Neural cell (in vitro differentiated cells): ENCODE measurements at regions not wholly inside any gene's neighbourhood (a gene's known extent, or its start where the extent isn't known, plus 50 kb on each side); places are given as distances from the start of the nearest gene placed in this dataset.

Source experiments
- H2AFZ ChIP-seq: fragments of 200-600, 300-800 bp; sonication (generic), shearing (Covaris generic); 2 replicates; pipeline ENCODE4 v1.6.0; 2014; ENCODE audit warnings: low read depth, mild to moderate bottlenecking, antibody characterized with exemption, low read length, moderate library complexity
- H3F3A ChIP-seq: fragments of 200-600 bp; shearing (Covaris generic); 2 replicates; pipeline ENCODE4 v1.6.1; 2016; ENCODE audit warnings: mild to moderate bottlenecking, moderate library complexity, mixed read lengths, antibody characterized with exemption, low read length; ENCODE audit not compliant: insufficient read depth, poor library complexity, severe bottlenecking
- H3K27ac ChIP-seq: fragments of 200-600, 300-800 bp; sonication (generic), shearing (Covaris generic); 2 replicates; pipeline ENCODE4 v1.5.1; 2014; ENCODE audit warnings: mild to moderate bottlenecking, low read length, moderate library complexity
- H3K27me3 ChIP-seq: fragments of 300-800, 200-600 bp; sonication (generic), shearing (Covaris generic); 2 replicates; pipeline ENCODE4 v1.6.0; 2014; ENCODE audit warnings: mild to moderate bottlenecking, low read depth, low read length, moderate library complexity; ENCODE audit not compliant: insufficient read depth
- H3K36me3 ChIP-seq: fragments of 300-800, 200-600 bp; sonication (generic), shearing (Covaris generic); 2 replicates; pipeline ENCODE4 v1.5.1; 2014; ENCODE audit warnings: mild to moderate bottlenecking, antibody characterized with exemption, low read length, moderate library complexity; ENCODE audit not compliant: insufficient read depth
- H3K4me2 ChIP-seq: fragments of 300-800, 200-600 bp; sonication (generic), shearing (Covaris generic); 2 replicates; pipeline ENCODE4 v1.6.0; 2014; ENCODE audit warnings: mild to moderate bottlenecking, low read length
- H3K4me3 ChIP-seq: fragments of 300-800, 200-600 bp; sonication (generic), shearing (Covaris generic); 2 replicates; pipeline ENCODE4 v1.5.1; 2014; ENCODE audit warnings: mild to moderate bottlenecking, low read length, moderate library complexity
- H3K79me2 ChIP-seq: fragments of 200-600 bp; shearing (Covaris generic); replicated peaks from 2 replicates; pipeline ENCODE4 v1.6.0; 2014; ENCODE audit warnings: mild to moderate bottlenecking, low read length, moderate library complexity; ENCODE audit not compliant: insufficient read depth
- H3K9ac ChIP-seq: fragments of 300-800, 200-600 bp; sonication (generic), shearing (Covaris generic); 2 replicates; pipeline ENCODE4 v1.6.1; 2016; ENCODE audit warnings: mild to moderate bottlenecking, low read length, mixed read lengths
- H3K9me2 ChIP-seq: fragments of 200-600 bp; shearing (Covaris generic); 2 replicates; pipeline ENCODE4 v1.6.1; 2016; ENCODE audit warnings: mild to moderate bottlenecking, low read length, mixed read lengths; ENCODE audit not compliant: insufficient read depth
- H3K9me3 ChIP-seq: fragments of 200-600, 300-800 bp; sonication (generic), shearing (Covaris generic); 2 replicates; pipeline ENCODE4 v1.6.1; 2016; ENCODE audit warnings: mild to moderate bottlenecking, mixed run types, low read length, moderate library complexity, mixed read lengths
- H4K20me1 ChIP-seq: fragments of 200-600 bp; shearing (Covaris generic); 2 replicates; pipeline ENCODE4 v1.6.1; 2016; ENCODE audit warnings: mild to moderate bottlenecking, mixed run types; ENCODE audit not compliant: insufficient read depth
- EP300 ChIP-seq: fragments of 450-650 bp; conservative IDR thresholded peaks from 2 replicates; pipeline ENCODE4 v1.6.1; 2014; ENCODE audit warnings: antibody characterized with exemption, mild to moderate bottlenecking, moderate library complexity; ENCODE audit not compliant: poor library complexity, severe bottlenecking
- EZH2 ChIP-seq: fragments of 200-600, 300-800 bp; shearing (Covaris generic), sonication (generic); IDR thresholded peaks from 2 replicates; pipeline ENCODE4 v1.6.1; 2014; ENCODE audit warnings: antibody characterized with exemption, low read length, borderline replicate concordance, mild to moderate bottlenecking; ENCODE audit not compliant: insufficient read depth, poor library complexity, severe bottlenecking
- MXI1 ChIP-seq: fragments of 450-650 bp; conservative IDR thresholded peaks from 2 replicates; pipeline ENCODE4 v1.6.1; 2014; ENCODE audit warnings: antibody characterized with exemption, mild to moderate bottlenecking; ENCODE audit not compliant: poor library complexity, severe bottlenecking
- POLR2AphosphoS5 ChIP-seq: IDR thresholded peaks from 2 replicates; pipeline ENCODE4 v1.6.1; 2012
- RAD21 ChIP-seq: fragments of 450-650 bp; conservative IDR thresholded peaks from 2 replicates; pipeline ENCODE4 v1.6.1; 2014; ENCODE audit warnings: antibody characterized with exemption, mild to moderate bottlenecking, moderate library complexity
- SMC3 ChIP-seq: fragments of 450-650 bp; conservative IDR thresholded peaks from 2 replicates; pipeline ENCODE4 v1.6.1; 2014; ENCODE audit warnings: antibody characterized with exemption, mild to moderate bottlenecking, moderate library complexity; ENCODE audit not compliant: poor library complexity
- TAF1 ChIP-seq: IDR thresholded peaks from 2 replicates; pipeline ENCODE4 v1.6.1; 2012; ENCODE audit warnings: low read depth
- TF ChIP-seq, protein P1 (sequence below): fragments of 450-650 bp; IDR thresholded peaks from 2 replicates; pipeline ENCODE4 v1.5.1; 2014; ENCODE audit warnings: antibody characterized with exemption, mild to moderate bottlenecking, moderate library complexity; ENCODE audit not compliant: poor library complexity, severe bottlenecking
- TF ChIP-seq, protein P2 (sequence below): IDR thresholded peaks from 2 replicates; pipeline ENCODE4 v1.6.1; 2012; ENCODE audit warnings: borderline replicate concordance

DNA sequence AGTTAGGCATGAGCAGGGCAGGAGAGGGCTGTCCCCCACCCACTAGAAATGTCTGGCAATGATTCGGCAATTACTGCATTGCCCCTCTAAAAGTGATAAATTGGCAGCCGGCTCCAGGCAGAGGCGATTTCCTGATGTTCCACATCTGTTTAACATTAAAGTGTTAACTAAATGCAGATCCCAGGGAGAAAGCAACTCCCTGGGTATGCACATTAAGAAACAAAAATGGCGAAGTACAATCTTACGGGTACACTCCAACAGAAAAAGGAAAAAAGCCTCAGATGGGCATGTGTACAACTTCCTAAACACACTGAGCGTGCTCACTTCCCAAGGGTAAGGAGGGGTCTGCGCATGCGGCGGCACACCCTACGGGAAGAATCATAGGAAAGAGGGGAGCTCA is 314.4 kb downstream of the CASP12 start:
- H3K36me3 ChIP-seq, result no peaks in the 10 kb centered on the region
- no peaks in the 10 kb centered on the region for H3K27me3 ChIP-seq
- no peak overlapping the region for H3K4me2 ChIP-seq
- H4K20me1 ChIP-seq, result no peaks in the 10 kb centered on the region
- H3K9ac ChIP-seq, result no peak overlapping the region
- H3K79me2 ChIP-seq, result no peaks in the 10 kb centered on the region
- TF ChIP-seq, protein P1, sequence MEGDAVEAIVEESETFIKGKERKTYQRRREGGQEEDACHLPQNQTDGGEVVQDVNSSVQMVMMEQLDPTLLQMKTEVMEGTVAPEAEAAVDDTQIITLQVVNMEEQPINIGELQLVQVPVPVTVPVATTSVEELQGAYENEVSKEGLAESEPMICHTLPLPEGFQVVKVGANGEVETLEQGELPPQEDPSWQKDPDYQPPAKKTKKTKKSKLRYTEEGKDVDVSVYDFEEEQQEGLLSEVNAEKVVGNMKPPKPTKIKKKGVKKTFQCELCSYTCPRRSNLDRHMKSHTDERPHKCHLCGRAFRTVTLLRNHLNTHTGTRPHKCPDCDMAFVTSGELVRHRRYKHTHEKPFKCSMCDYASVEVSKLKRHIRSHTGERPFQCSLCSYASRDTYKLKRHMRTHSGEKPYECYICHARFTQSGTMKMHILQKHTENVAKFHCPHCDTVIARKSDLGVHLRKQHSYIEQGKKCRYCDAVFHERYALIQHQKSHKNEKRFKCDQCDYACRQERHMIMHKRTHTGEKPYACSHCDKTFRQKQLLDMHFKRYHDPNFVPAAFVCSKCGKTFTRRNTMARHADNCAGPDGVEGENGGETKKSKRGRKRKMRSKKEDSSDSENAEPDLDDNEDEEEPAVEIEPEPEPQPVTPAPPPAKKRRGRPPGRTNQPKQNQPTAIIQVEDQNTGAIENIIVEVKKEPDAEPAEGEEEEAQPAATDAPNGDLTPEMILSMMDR, result no peak
- TF ChIP-seq RAD21 (no peak), POLR2AphosphoS5 (no peak), MXI1 (no peak), TAF1 (no peak), EP300 (no peak)
- TF ChIP-seq, protein P2, sequence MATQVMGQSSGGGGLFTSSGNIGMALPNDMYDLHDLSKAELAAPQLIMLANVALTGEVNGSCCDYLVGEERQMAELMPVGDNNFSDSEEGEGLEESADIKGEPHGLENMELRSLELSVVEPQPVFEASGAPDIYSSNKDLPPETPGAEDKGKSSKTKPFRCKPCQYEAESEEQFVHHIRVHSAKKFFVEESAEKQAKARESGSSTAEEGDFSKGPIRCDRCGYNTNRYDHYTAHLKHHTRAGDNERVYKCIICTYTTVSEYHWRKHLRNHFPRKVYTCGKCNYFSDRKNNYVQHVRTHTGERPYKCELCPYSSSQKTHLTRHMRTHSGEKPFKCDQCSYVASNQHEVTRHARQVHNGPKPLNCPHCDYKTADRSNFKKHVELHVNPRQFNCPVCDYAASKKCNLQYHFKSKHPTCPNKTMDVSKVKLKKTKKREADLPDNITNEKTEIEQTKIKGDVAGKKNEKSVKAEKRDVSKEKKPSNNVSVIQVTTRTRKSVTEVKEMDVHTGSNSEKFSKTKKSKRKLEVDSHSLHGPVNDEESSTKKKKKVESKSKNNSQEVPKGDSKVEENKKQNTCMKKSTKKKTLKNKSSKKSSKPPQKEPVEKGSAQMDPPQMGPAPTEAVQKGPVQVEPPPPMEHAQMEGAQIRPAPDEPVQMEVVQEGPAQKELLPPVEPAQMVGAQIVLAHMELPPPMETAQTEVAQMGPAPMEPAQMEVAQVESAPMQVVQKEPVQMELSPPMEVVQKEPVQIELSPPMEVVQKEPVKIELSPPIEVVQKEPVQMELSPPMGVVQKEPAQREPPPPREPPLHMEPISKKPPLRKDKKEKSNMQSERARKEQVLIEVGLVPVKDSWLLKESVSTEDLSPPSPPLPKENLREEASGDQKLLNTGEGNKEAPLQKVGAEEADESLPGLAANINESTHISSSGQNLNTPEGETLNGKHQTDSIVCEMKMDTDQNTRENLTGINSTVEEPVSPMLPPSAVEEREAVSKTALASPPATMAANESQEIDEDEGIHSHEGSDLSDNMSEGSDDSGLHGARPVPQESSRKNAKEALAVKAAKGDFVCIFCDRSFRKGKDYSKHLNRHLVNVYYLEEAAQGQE, result no peak
- H3F3A ChIP-seq, result no peaks in the 10 kb centered on the region
- H3K9me3 ChIP-seq, result no peaks in the 10 kb centered on the region
- no peaks in the 10 kb centered on the region for H3K9me2 ChIP-seq
- no peak overlapping the region for H3K27ac ChIP-seq
- no peak overlapping the region for H2AFZ ChIP-seq
- no peak overlapping the region for H3K4me3 ChIP-seq

DNA sequence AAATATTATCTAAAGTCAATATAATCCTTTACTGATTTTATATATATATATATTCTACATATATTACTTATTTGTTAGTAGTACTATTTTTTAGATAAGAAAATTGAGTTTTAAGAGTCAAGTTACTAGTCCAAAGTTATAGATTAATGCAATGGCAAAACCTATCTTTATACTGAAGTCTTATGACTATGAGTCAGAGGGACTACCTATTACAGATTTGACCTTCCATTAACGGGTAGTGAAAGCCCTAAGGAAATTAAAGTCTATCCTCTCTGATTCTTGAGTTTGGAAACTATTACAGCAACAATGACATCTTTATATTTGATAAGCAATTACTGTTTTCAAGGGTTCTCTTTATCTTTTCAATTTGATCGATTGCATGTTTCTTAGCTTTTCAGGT is 315.8 kb downstream of the CASP12 start:
- H3K9me3 ChIP-seq, result no peaks in the 10 kb centered on the region
- no peak overlapping the region for H3K27ac ChIP-seq
- H3K36me3 ChIP-seq, result no peaks in the 10 kb centered on the region
- no peak overlapping the region for H2AFZ ChIP-seq
- H3K27me3 ChIP-seq, result no peaks in the 10 kb centered on the region
- H4K20me1 ChIP-seq, result no peaks in the 10 kb centered on the region
- no peak overlapping the region for H3K9ac ChIP-seq
- TF ChIP-seq EP300 (no peak), SMC3 (no peak), POLR2AphosphoS5 (no peak), TAF1 (no peak), MXI1 (no peak), RAD21 (no peak), EZH2 (no peak)
- TF ChIP-seq, protein P1, result no peak
- TF ChIP-seq, protein P2, result no peak
- H3K79me2 ChIP-seq, result no peaks in the 10 kb centered on the region
- H3K4me3 ChIP-seq, result no peak overlapping the region
- no peaks in the 10 kb centered on the region for H3K9me2 ChIP-seq
- H3K4me2 ChIP-seq, result no peak overlapping the region
- no peaks in the 10 kb centered on the region for H3F3A ChIP-seq
